CD4-positive, alpha-beta T cell treated with Interferon alpha-2 for 1 hour (primary cell): ENCODE measurements at regions not wholly inside any gene's neighbourhood (a gene's known extent, or its start where the extent isn't known, plus 50 kb on each side); places are given as distances from the start of the nearest gene placed in this dataset.

ENCODE experiments used
- DNase-seq, 2 donors: peaks; one replicate each; pipeline ENCODE4 v3.0.0-alpha.2; 2020 to 2022

- no peak for DNase-seq
Observed at GRCh38 chr12:24118668-24119067, 169.2 kb upstream of the SOX5 start.

GRCh38 chr12:24116548-24116947 is 167.1 kb upstream of the SOX5 start:
- no peak for DNase-seq

GRCh38 chr12:24113701-24114100 is 164.2 kb upstream of the SOX5 start:
- DNase-seq, result no peak

- no peak for DNase-seq
Observed at GRCh38 chr12:24111616-24112015, 162.1 kb upstream of the SOX5 start.

- DNase-seq, result no peak
Observed at GRCh38 chr12:24111086-24111485, 161.6 kb upstream of the SOX5 start.

- no peak for DNase-seq
Observed at GRCh38 chr12:24109381-24110039, 160.0 kb upstream of the SOX5 start.

GRCh38 chr12:24102676-24103075 is 153.2 kb upstream of the SOX5 start:
- no peak for DNase-seq

GRCh38 chr12:24099576-24099975 is 150.1 kb upstream of the SOX5 start:
- no peak for DNase-seq

- no peak for DNase-seq
Observed at GRCh38 chr12:24095245-24095644, 145.8 kb upstream of the SOX5 start.

GRCh38 chr12:24089510-24089890 is 140.0 kb upstream of the SOX5 start:
- DNase-seq, result no peak

- DNase-seq, result no peak
Observed at GRCh38 chr12:24088751-24089509, 139.5 kb upstream of the SOX5 start.

- DNase-seq, result no peak
Observed at GRCh38 chr12:24087294-24087693, 137.8 kb upstream of the SOX5 start.

- DNase-seq, result no peak
Observed at GRCh38 chr12:24084800-24085199, 135.3 kb upstream of the SOX5 start.

GRCh38 chr12:24083838-24084237 is 134.4 kb upstream of the SOX5 start:
- no peak for DNase-seq

GRCh38 chr12:24081606-24082005 is 132.1 kb upstream of the SOX5 start:
- no peak for DNase-seq

- no peak for DNase-seq
Observed at GRCh38 chr12:24081092-24081529, 131.6 kb upstream of the SOX5 start.

- no peak for DNase-seq
Observed at GRCh38 chr12:24080465-24080864, 131.0 kb upstream of the SOX5 start.

GRCh38 chr12:24079083-24079482 is 129.6 kb upstream of the SOX5 start:
- no peak for DNase-seq

- no peak for DNase-seq
Observed at GRCh38 chr12:24078318-24078765, 128.9 kb upstream of the SOX5 start.

GRCh38 chr12:24077161-24077560 is 127.7 kb upstream of the SOX5 start:
- DNase-seq, result no peak

GRCh38 chr12:24075650-24076049 is 126.2 kb upstream of the SOX5 start:
- DNase-seq, result no peak

- no peak for DNase-seq
Observed at GRCh38 chr12:24073170-24073810, 123.8 kb upstream of the SOX5 start.

GRCh38 chr12:24072302-24072701 is 122.8 kb upstream of the SOX5 start:
- no peak for DNase-seq

- no peak for DNase-seq
Observed at GRCh38 chr12:24071842-24072241, 122.4 kb upstream of the SOX5 start.
